ENCODE measurements at regions not wholly inside any gene's neighbourhood (a gene's known extent, or its start where the extent isn't known, plus 50 kb on each side); places are given as distances from the start of the nearest gene placed in this dataset.

DNA sequence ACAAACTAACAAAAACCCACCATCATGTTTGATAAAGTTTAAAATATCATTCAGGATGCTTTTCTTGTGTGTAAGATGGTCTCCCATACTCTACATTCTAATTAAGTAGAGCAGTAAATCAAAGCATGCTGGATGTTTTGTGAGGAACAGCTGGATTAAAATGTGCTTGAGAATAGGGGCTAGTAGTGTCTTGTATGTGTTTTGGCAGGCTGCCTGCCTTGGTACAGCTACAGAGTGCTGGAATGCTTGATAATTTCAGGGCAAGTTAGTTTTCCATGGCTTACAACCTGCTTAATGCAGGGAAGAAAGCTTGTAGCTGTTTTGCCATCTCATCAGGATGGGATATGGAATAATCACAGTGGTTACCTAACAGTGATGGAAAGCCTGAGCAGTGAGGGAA, 636.6 kb upstream of the MMS22L start:
- TF ChIP-seq, protein P1, sequence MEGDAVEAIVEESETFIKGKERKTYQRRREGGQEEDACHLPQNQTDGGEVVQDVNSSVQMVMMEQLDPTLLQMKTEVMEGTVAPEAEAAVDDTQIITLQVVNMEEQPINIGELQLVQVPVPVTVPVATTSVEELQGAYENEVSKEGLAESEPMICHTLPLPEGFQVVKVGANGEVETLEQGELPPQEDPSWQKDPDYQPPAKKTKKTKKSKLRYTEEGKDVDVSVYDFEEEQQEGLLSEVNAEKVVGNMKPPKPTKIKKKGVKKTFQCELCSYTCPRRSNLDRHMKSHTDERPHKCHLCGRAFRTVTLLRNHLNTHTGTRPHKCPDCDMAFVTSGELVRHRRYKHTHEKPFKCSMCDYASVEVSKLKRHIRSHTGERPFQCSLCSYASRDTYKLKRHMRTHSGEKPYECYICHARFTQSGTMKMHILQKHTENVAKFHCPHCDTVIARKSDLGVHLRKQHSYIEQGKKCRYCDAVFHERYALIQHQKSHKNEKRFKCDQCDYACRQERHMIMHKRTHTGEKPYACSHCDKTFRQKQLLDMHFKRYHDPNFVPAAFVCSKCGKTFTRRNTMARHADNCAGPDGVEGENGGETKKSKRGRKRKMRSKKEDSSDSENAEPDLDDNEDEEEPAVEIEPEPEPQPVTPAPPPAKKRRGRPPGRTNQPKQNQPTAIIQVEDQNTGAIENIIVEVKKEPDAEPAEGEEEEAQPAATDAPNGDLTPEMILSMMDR (IDR thresholded peaks at IDR 0.05): no peak

DNA sequence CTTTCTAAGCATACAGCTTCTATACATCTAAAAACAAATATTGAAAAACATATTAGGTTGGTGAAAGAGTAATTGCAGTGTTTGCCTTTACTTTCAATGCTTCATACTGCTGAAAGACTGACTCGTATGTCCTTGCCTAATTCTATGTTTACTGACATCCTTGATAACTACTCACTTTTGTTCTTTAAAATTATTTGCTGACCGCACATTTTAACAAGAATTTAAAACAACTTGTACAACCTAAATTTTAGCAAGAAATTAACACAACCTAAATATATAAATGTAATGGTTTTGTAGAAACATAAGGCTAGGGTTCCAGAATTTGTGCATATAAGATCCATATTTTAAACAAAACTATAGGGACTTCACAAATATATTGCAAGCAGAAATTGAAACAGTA, 640.2 kb upstream of the MMS22L start:
- TF ChIP-seq, protein P1 (IDR thresholded peaks at IDR 0.05): no peak

DNA sequence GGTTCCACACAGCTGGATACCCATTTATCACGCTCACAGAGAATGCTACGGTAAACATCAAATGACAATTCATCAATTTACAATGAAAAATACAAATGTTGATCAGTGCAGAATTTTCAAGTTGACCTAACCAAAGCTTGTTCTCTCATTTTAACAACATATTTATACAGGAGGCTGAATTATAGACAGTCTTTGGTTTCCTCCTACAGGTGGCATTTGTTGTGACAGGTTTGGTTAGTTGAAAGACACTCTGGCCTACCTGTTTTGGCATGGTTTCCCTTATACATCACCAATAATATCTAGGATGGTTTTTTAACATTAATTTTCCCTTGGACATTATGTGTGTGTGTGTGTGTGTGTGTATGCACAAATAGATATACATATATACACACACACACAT, 642.5 kb upstream of the MMS22L start:
- TF ChIP-seq, protein P1 (IDR thresholded peaks at IDR 0.05): peak; percentile 44; the same call in 1 of the 2 replicates

DNA sequence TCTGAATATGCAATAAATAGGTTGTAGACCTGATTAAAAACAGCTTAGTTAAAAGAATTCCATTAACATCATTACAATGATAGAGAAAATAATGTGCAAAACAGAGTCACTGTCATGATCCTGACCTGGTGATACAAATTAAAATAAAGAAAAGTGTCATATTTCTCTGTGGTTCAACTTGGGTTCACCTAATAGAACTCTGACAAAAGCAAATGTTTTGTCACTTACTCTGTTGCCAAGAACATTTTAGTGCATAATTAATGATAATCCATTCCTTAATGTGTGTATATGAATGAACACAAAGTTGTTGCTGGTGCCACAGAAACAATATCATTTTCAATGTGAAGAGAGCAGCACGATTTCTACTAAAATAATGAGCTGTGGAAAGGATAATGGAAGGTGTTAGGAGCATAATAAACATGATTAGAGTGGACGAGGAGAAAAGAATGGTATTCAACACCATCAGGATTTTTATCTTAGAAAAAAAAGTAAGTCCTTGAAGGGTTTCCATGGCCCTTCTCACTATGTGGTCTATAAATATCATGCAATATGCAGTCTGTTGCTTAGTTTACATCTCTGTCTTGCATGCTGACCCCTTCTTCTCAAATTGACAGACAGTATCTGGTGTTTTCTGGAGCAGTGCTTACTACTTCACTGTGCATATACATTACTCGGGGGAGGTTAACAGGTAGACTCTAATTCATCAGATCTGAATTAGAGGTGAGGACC, 656.6 kb upstream of the MMS22L start:
- TF ChIP-seq, protein P1 (IDR thresholded peaks at IDR 0.05): no peak

DNA sequence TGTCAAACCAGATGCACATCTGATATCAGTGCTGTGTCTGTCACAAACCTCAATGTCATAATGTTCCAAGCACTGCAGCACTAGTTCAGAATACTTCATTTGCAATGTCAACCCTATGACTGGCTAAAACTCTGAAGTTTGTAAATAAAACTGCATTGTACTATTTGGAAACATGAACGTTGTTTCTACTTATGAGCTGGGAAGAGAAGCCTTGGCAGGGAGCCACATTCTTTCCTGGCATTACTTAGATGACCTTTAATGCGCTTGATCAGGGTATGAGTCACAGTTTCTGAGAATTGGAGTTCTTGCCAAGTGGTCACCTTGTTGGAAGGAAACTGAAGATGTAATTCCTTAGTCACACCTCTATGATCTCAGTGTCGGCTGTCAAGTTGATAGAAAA, 664.8 kb upstream of the MMS22L start:
- TF ChIP-seq, protein P1 (IDR thresholded peaks at IDR 0.05): no peak

DNA sequence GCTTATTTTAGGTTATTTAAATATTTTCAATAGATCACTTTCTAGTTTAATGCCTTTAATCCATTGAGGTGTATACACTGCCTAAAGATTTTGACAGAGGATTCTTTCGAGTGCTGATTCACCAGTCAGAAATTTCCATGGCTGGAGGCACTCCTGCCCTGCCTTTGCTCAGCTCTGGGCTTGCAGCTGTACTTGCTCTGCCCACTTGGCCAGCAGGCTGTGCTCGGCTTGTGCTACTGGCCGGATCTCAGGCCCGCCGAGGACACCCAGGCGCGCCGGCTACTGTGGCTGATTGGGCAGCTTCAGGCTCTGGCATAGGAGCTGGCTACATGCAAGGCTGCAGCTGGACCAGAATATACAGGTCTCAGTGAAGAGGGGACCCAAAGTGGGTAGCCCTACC, 675.1 kb upstream of the MMS22L start:
- TF ChIP-seq, protein P1 (IDR thresholded peaks at IDR 0.05): no peak

DNA sequence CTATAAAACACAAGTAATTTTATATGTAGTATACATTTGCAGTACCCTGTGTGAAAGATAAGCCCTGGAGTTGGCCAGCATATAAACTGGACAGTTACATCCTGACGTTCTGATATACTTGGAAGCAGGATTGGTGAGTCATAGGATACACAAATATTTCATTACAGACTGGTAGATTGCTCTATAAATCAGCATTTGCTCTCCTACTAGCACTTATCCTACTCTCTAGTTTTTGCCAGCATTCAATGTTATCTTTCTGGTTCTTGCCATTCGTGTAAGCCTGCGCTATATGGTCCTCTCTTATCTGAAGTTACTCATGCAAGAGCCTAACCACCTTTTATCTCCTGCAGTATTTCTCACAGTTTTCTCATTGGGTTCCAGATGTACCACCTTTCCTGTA, 680.2 kb upstream of the MMS22L start:
- TF ChIP-seq, protein P1 (IDR thresholded peaks at IDR 0.05): no peak

DNA sequence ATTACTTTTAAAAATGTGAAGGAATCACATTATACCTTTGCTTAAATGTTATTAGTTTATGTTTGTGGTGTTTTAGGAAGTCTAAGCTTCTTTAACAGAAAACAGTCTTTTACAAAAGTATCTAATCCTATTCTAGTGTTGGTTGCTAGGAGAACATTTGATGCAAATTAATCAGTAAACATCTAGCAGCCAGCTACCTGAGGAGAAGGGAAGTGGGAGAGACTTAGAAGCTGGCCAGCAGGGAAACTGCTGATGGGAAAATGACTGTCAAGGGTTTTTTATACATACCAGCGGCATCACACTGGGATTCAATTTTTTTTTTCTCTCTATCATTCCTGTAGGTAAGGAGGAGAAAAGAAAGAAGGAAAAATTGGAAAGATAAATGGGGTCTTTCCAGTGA, 686.0 kb upstream of the MMS22L start:
- TF ChIP-seq, protein P1 (IDR thresholded peaks at IDR 0.05): no peak
